Colonic mucosa (tissue), 4 donors: ENCODE measurements at regions not wholly inside any gene's neighbourhood (a gene's known extent, or its start where the extent isn't known, plus 50 kb on each side); places are given as distances from the start of the nearest gene placed in this dataset.

Experiments
- DNase-seq: peaks from one replicate; pipeline ENCODE4 v3.0.0-alpha.2; 2020
- H3K27ac ChIP-seq: fragments of 200-600 bp; one replicate; pipeline ENCODE4 v1.8.0; 2021
- H3K27me3 ChIP-seq: fragments of 200-600 bp; one replicate; pipeline ENCODE4 v1.8.0; 2021
- H3K36me3 ChIP-seq: fragments of 200-600 bp; one replicate; pipeline ENCODE4 v1.8.0; 2021
- H3K4me1 ChIP-seq: fragments of 200-600 bp; one replicate; pipeline ENCODE4 v1.8.0; 2021; ENCODE audit warnings: mild to moderate bottlenecking
- H3K4me3 ChIP-seq: fragments of 200-600 bp; one replicate; pipeline ENCODE4 v1.8.0; 2021
- H3K9ac ChIP-seq, 2 donors: one replicate each; pipeline ENCODE4 v1.7.0; 2013; ENCODE audit warnings: control low read depth in 2 of 2, low read depth in 2 of 2, low read length in 2 of 2
- H3K9me3 ChIP-seq: fragments of 200-600 bp; one replicate; pipeline ENCODE4 v1.8.0; 2021
- CTCF ChIP-seq: fragments of 200-600 bp; IDR thresholded peaks from one replicate; pipeline ENCODE4 v1.8.0; 2022; ENCODE audit warnings: antibody characterized with exemption, mild to moderate bottlenecking
- intact Hi-C: fragments of 100-400 bp; cut with DNase I; formaldehyde crosslinking; loops from one replicate; pipeline ENCODE4 v1.14.1; 2022
- donor health status: healthy.
- donor health status: DM: no; HTN: no; CAD: no.
- donor health status: DM: no; HTN: no; CAD: no.

GRCh38 chr7:41529831-41530230 is 173.1 kb downstream of the INHBA start:
- intact Hi-C loops, result no loop called here
- no peaks in the 10 kb centered on the region for H3K4me1 ChIP-seq
- no peak for DNase-seq
- no peaks in the 10 kb centered on the region for H3K9me3 ChIP-seq
- H3K36me3 ChIP-seq, result no peaks in the 10 kb centered on the region
- no peak overlapping the region for H3K9ac ChIP-seq
- TF ChIP-seq CTCF, result no peak
- H3K4me3 ChIP-seq, result no peak overlapping the region
- no peaks in the 10 kb centered on the region for H3K27me3 ChIP-seq
- H3K27ac ChIP-seq, result no peak overlapping the region

GRCh38 chr7:41524876-41525275 is 178.0 kb downstream of the INHBA start:
- no peaks in the 10 kb centered on the region for H3K4me1 ChIP-seq
- intact Hi-C loops, result no loop called here
- H3K4me3 ChIP-seq, result no peak overlapping the region
- no peaks in the 10 kb centered on the region for H3K36me3 ChIP-seq
- no peak for TF ChIP-seq CTCF
- no peaks in the 10 kb centered on the region for H3K9me3 ChIP-seq
- no peak overlapping the region for H3K27ac ChIP-seq
- no peaks in the 10 kb centered on the region for H3K27me3 ChIP-seq
- no peak for DNase-seq
- H3K9ac ChIP-seq, result no peak overlapping the region

- no peak for TF ChIP-seq CTCF
- Histone ChIP-seq H3K36me3 (no peaks in the 10 kb centered on the region), H3K9me3 (no peaks in the 10 kb centered on the region), H3K4me3 (no peak overlapping the region), H3K9ac (no peak overlapping the region), H3K27ac (no peak overlapping the region), H3K27me3 (no peaks in the 10 kb centered on the region), H3K4me1 (no peaks in the 10 kb centered on the region)
- DNase-seq, result no peak
- intact Hi-C loops, result no loop called here
Observed at GRCh38 chr7:41520445-41520844, 182.4 kb downstream of the INHBA start.

GRCh38 chr7:41517771-41518170 is 185.1 kb downstream of the INHBA start:
- H3K9ac ChIP-seq, result no peak overlapping the region
- no peaks in the 10 kb centered on the region for H3K36me3 ChIP-seq
- no peaks in the 10 kb centered on the region for H3K9me3 ChIP-seq
- H3K4me1 ChIP-seq, result no peaks in the 10 kb centered on the region
- no peak for TF ChIP-seq CTCF
- intact Hi-C loops, result no loop called here
- H3K27me3 ChIP-seq, result no peaks in the 10 kb centered on the region
- H3K27ac ChIP-seq, result no peak overlapping the region
- no peak overlapping the region for H3K4me3 ChIP-seq
- no peak for DNase-seq

GRCh38 chr7:41508755-41509154 is 194.1 kb downstream of the INHBA start:
- TF ChIP-seq CTCF, result no peak
- Histone ChIP-seq H3K9ac (no peak overlapping the region), H3K4me1 (no peaks in the 10 kb centered on the region), H3K36me3 (no peaks in the 10 kb centered on the region), H3K27ac (no peak overlapping the region), H3K9me3 (no peaks in the 10 kb centered on the region), H3K4me3 (no peak overlapping the region), H3K27me3 (no peaks in the 10 kb centered on the region)
- no peak for DNase-seq
- intact Hi-C loops, result no loop called here
